AG08396 (cell line): ENCODE measurements at regions not wholly inside any gene's neighbourhood (a gene's known extent, or its start where the extent isn't known, plus 50 kb on each side); places are given as distances from the start of the nearest gene placed in this dataset.

ENCODE experiments used
- DNase-seq: peaks from one replicate; pipeline ENCODE4 v3.0.0; 2012; ENCODE audit warnings: low spot score, mixed read lengths

- DNase-seq: peak; percentile 14
Measured at GRCh38 chr5:74916831-74917710, 50.9 kb upstream of the FAM169A start.
